Germinal center (tissue), 1 donor: ENCODE measurements at regions not wholly inside any gene's neighbourhood (a gene's known extent, or its start where the extent isn't known, plus 50 kb on each side); places are given as distances from the start of the nearest gene placed in this dataset.

ENCODE experiments used
- DNase-seq: peaks from one replicate; pipeline ENCODE4 v3.0.0; 2012; ENCODE audit warnings: mixed read lengths, low spot score

DNA sequence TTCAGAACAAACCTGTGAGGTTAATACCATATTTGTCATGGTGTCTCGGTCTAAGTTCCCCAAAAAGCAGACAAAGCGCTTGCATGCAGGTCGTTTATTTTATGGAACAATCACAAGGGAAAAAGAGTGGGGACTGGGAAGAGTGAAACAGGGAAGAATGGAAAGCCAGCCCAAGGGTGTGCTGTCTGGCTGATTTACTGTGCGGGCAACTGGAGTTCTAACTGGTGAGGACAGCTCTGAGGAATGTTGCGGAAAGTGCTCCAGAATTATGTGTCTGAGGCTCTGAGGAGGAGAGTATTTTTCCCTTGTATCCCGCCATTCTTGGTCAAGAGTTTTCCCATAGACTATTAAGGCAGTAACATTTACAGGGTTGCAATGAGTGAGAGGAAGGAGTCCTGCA lies 465.4 kb downstream of the RMST start:
- no peak for DNase-seq

- no peak for DNase-seq
Measured at GRCh38 chr12:97936165-97936564, 473.6 kb downstream of the RMST start.

- DNase-seq, result no peak
Measured at GRCh38 chr12:97938031-97938430, 475.4 kb downstream of the RMST start.

DNA sequence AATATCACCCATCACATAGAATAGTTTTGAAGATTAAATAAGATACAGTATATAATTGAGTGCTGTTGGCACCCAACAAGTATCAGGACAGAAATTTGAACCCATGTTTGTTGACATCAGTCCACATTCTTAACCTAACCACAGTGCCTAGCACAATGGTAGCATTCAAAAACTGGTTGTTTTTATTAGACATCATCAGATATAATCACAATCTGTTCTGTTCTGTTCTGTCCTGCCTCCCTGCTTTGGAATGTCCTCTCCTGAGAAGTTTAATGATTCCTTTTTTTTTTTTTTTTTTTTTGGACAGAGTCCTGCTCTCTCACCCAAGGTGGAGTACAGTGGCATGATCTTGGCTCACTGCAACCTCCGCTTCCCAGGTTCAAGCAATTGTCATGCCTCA lies 476.6 kb downstream of the RMST start:
- DNase-seq, result no peak

- no peak for DNase-seq
Measured at GRCh38 chr12:97940105-97940504, 477.5 kb downstream of the RMST start.

- DNase-seq, result no peak
Measured at GRCh38 chr12:97940629-97941028, 478.0 kb downstream of the RMST start.

- DNase-seq, result no peak
Measured at GRCh38 chr12:97941686-97942354, 479.2 kb downstream of the RMST start.

DNA sequence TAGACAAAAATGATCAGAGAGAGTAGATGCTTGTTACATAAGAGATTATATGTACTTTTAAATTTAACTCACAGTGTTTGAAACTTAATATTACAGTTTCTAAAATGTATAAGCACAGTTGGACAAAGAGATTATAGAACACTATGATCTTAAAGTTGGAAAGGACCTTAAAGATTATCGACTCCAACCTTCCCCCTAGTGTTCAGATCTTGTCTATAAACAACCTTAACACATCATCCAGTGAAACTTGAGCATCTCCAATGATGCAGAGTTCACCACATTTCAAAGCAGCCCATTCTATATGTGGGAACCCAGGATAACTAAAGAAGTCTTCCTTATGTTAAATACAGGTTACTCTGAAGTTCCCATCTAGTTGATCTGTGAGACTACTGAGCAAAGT lies 480.8 kb downstream of the RMST start:
- no peak for DNase-seq

GRCh38 chr12:97944576-97944975 lies 482.0 kb downstream of the RMST start:
- no peak for DNase-seq

- no peak for DNase-seq
Measured at GRCh38 chr12:97946701-97947100, 484.1 kb downstream of the RMST start.

- DNase-seq, result no peak
Measured at GRCh38 chr12:97948591-97948990, 486.0 kb downstream of the RMST start.

- no peak for DNase-seq
Measured at GRCh38 chr12:97951239-97951638, 488.6 kb downstream of the RMST start.

GRCh38 chr12:97951717-97952116 lies 489.1 kb downstream of the RMST start:
- no peak for DNase-seq

DNA sequence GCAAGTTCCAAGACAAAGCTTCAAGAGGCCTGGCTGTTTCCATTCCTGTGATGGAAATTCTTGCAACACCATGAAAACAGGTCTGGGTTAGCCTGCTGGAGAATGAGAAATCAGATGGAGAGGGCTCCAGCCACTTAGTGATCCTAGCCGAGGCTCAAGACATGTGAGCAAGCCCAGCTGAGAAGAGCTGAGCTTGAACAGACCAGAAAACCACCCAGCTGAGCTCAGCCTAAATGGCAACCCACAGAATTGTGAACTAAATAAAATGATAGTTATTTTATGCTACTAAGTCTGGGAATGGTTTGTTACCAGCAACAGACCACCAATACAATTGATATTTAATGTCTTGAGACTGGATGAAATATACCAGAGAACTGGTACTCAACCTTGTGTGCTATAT lies 494.5 kb downstream of the RMST start:
- DNase-seq, result no peak

DNA sequence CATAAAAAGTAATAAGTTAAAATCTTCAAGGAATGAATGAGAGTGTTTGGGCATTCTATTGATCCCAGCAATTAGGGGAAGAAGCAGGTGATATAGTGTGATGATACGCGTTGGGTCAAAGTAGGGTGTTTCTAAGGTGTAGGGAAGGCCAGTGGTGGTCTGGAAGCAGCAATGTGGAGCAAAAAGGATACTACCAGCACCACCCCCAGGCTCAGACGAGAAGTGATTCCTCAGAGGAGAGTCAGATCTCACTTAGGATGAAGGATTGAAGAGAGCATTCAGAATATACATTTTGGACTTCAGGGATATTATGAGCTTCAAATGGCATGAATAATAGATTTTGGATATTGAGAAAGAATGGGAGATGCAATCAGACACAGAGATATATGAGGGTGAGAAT lies 497.6 kb downstream of the RMST start:
- no peak for DNase-seq

DNA sequence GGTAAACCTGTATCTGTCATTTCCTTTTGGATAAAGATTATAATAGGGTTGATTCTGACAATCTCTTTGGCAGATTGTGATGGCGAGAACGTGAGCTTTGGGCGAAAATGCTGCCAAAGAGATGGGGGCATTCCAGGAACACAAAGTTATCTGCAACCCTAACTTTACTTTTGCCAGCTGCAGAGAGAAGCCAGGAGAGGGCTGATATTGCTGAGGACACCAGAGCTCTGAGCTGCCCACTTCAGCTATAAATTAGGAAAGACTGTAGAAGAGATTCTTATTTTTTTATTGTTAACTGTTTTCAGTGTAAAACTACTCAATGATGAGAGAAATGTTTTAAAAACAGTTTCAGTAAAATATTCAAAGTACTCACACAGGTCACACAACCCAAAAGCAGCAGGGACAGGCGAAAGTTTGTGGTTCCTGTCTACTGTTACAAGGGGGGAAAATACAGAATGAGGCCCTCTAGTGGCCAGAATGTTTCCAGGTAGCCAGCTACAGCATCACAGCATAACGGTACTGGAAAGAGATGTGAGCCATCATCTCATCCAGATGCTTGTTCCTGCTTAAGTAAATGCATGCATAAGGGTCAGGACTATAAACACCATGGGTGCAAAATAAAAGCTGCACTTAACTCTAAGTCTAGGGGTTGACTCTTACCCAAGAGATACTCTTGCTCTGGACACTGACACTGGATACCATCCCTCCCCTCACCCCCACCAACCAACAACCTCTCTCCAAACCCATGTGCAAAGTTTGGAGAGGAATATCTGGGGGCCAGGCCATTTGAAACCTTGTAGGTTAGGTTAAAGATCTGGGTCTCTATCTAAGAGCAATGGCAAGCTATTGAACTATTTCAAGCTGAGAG lies 498.4 kb downstream of the RMST start:
- peak; percentile 15 for DNase-seq

- DNase-seq, result no peak
Measured at GRCh38 chr12:97967831-97968230, 505.2 kb downstream of the RMST start.

DNA sequence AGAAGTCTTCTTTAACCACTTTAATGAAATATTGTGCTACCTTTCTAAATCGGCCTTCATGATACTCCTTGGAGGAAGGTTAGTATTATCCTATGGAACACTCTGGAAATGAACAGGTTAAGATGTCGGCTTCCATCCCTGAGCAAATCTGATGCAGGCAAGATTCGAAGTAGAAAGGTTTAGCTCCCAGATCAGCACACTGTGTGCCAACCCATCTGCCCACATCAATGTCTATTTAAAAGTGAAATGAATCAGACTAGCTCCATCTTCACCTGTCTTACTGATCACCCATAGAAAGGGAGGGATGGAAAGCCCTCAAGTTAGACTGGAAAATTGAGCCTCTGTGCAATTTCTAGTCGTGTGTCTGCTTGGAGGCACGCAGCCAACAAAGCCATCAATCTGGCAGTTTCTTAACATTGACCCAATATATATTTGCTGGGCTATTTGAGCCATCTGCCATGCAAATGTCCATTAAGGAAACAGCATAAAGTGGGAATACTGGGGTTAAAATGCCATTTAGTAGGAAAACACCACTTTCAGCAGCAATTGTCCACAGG lies 506.1 kb downstream of the RMST start:
- no peak for DNase-seq

GRCh38 chr12:97977870-97978405 lies 515.3 kb downstream of the RMST start:
- no peak for DNase-seq

- no peak for DNase-seq
Measured at GRCh38 chr12:97982684-97983083, 520.1 kb downstream of the RMST start.

- DNase-seq, result no peak
Measured at GRCh38 chr12:97983796-97984195, 521.2 kb downstream of the RMST start.

DNA sequence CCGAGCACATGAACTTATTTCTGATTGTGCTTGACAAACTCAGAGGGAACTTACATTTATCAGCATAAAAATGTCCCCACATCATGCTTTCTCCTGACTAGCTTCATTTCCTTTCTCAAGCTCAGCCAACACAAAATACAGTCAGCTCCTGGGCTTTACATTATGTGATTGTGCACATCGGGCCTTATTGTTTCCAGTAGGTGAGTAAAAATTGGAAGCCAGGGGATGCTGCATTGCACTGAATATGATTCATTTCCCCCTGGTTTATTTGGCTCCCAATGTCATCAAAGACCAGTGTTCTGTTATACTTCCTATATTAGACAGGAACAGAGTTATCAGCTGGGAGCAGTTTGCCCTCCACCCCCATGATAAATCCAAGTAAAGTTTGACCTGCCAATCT lies 521.8 kb downstream of the RMST start:
- DNase-seq, result no peak

DNA sequence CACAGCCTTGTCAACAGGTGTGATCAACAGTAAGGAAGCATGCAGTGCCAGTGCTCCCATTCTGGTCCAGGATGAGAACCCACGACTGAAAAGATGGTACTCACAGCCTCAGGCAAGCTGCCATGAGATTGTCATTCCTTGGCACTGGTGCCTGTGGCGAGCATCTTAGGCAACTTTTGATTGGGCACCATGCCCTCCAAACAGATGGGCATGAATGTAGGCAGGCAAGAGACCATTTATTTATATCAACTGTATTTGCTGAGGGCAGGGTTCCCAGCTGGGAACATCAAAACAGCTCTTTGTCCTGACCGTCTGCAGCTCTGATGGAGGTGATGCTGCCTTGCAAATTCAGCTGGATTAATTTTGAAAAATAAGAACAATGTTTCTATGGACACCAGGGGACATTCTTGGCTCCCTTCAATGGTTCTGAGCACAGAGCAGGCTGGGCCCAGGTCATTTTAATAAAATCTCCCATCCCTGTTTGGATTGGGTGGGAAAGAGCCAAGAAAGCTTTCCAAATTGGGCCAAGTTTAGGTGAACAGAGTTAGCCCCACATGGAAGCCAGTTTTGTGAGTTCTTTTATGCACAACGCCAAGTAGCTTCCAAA lies 522.5 kb downstream of the RMST start:
- DNase-seq, result no peak
